Neuronal stem cell (in vitro differentiated cells): ENCODE measurements at regions not wholly inside any gene's neighbourhood (a gene's known extent, or its start where the extent isn't known, plus 50 kb on each side); places are given as distances from the start of the nearest gene placed in this dataset.
A peak's percentile ranks its signal among the peaks of the same experiment; 100 is the strongest.

Source experiments
- DNase-seq: peaks from one replicate; pipeline ENCODE4 v3.0.0-alpha.2; 2013; ENCODE audit warnings: low spot score
- H2AFZ ChIP-seq: one replicate; pipeline ENCODE4 v1.6.1; 2013; ENCODE audit warnings: mild to moderate bottlenecking, low read length, inconsistent platforms
- H2AK5ac ChIP-seq: 2 replicates; pipeline ENCODE4 v1.6.1; 2013; ENCODE audit warnings: low read depth, mild to moderate bottlenecking, inconsistent platforms, low read length, moderate library complexity, mixed read lengths
- H2BK120ac ChIP-seq: 2 replicates; pipeline ENCODE4 v1.6.1; 2013; ENCODE audit warnings: low read depth, mild to moderate bottlenecking, inconsistent platforms, low read length, moderate library complexity, mixed read lengths
- H2BK12ac ChIP-seq: one replicate; pipeline ENCODE4 v1.6.1; 2013; ENCODE audit warnings: low read length, inconsistent platforms
- H2BK15ac ChIP-seq: 2 replicates; pipeline ENCODE4 v1.6.1; 2013; ENCODE audit warnings: mild to moderate bottlenecking, low read length, inconsistent platforms, mixed read lengths
- H2BK5ac ChIP-seq: one replicate; pipeline ENCODE4 v1.6.1; 2013; ENCODE audit warnings: inconsistent platforms, mild to moderate bottlenecking, low read length, moderate library complexity
- H3K14ac ChIP-seq: one replicate; pipeline ENCODE4 v1.6.1; 2013; ENCODE audit warnings: low read length, inconsistent platforms
- H3K18ac ChIP-seq: 2 replicates; pipeline ENCODE4 v1.6.1; 2013; ENCODE audit warnings: low read length, inconsistent platforms
- H3K23ac ChIP-seq: 2 replicates; pipeline ENCODE4 v1.6.1; 2013; ENCODE audit warnings: low read depth, mild to moderate bottlenecking, mixed read lengths, low read length, inconsistent platforms; ENCODE audit not compliant: poor library complexity
- H3K27ac ChIP-seq: replicated peaks from 3 replicates; pipeline ENCODE4 v1.5.1; 2013; ENCODE audit warnings: low read length, inconsistent platforms
- H3K27me3 ChIP-seq, 3 experiments: 2 replicates each; pipeline ENCODE4 v1.6.1; 2013; ENCODE audit warnings: low read length in 3 of 3, mild to moderate bottlenecking in 2 of 3, inconsistent platforms in 1 of 3, low read depth in 1 of 3, mixed read lengths in 1 of 3, moderate library complexity in 1 of 3; ENCODE audit not compliant: control insufficient read depth in 3 of 3, insufficient read depth in 3 of 3
- H3K36me3 ChIP-seq, 2 donors: replicated peaks in 1 of 2; 2 replicates each; pipeline ENCODE4 v1.6.1; 2013; ENCODE audit warnings: low read length in 2 of 2; ENCODE audit not compliant: control insufficient read depth in 2 of 2, insufficient read depth in 2 of 2
- H3K4ac ChIP-seq: 2 replicates; pipeline ENCODE4 v1.6.1; 2013; ENCODE audit warnings: inconsistent platforms, mild to moderate bottlenecking, low read length, moderate library complexity
- H3K4me1 ChIP-seq, 2 donors: 1 replicate in 1 of 2; 2 replicates in 1 of 2; pipeline ENCODE4 v1.6.1; 2013; ENCODE audit warnings: low read length in 2 of 2, low read depth in 1 of 2; ENCODE audit not compliant: control insufficient read depth in 2 of 2, insufficient read depth in 1 of 2
- H3K4me2 ChIP-seq: one replicate; pipeline ENCODE4 v1.6.1; 2013; ENCODE audit warnings: mild to moderate bottlenecking, low read length, inconsistent platforms; ENCODE audit not compliant: insufficient read depth, poor library complexity, severe bottlenecking
- H3K4me3 ChIP-seq, 2 donors: 2 replicates each; pipeline ENCODE4 v1.5.1; 2013; ENCODE audit warnings: low read length in 2 of 2, mild to moderate bottlenecking in 2 of 2, inconsistent platforms in 1 of 2, moderate library complexity in 1 of 2
- H3K79me1 ChIP-seq: one replicate; pipeline ENCODE4 v1.6.1; 2013; ENCODE audit warnings: low read depth, mild to moderate bottlenecking, inconsistent platforms, low read length, moderate library complexity
- H3K9ac ChIP-seq: one replicate; pipeline ENCODE4 v1.6.1; 2013; ENCODE audit warnings: mild to moderate bottlenecking, low read depth, low read length, inconsistent platforms; ENCODE audit not compliant: poor library complexity
- H3K9me3 ChIP-seq, 2 donors: replicated peaks in 1 of 2; 2 replicates each; pipeline versions ENCODE3 to v1.6.1; 2013; ENCODE audit warnings: low read length in 2 of 2, mild to moderate bottlenecking in 2 of 2, inconsistent platforms in 1 of 2, low read depth in 1 of 2, mixed read lengths in 1 of 2, moderate library complexity in 1 of 2; ENCODE audit not compliant: control insufficient read depth in 2 of 2, insufficient read depth in 1 of 2
- H4K8ac ChIP-seq: one replicate; pipeline ENCODE4 v1.6.1; 2013; ENCODE audit warnings: low read depth, mild to moderate bottlenecking, inconsistent platforms, low read length, moderate library complexity
- H4K91ac ChIP-seq: one replicate; pipeline ENCODE4 v1.6.1; 2013; ENCODE audit warnings: low read length, low read depth, mild to moderate bottlenecking, inconsistent platforms; ENCODE audit not compliant: poor library complexity
- WGBS, 2 donors: extraction: QIAGEN DNeasy Blood & Tissue Kit; methylation state at CpG; one replicate each; pipeline ENCODE4 v1.1.7; 2013; ENCODE audit warnings: missing lambda C conversion rate in 2 of 2, mixed read lengths in 1 of 2; ENCODE audit not compliant: insufficient read length in 2 of 2, insufficient replicate concordance in 1 of 2; ENCODE audit errors: extremely low coverage in 2 of 2; 5-methylcytosine and 5-hydroxymethylcytosine counted together

GRCh38 chr13:29702912-29703351 is 107.4 kb upstream of the SLC7A1 start:
- peaks cover 0 to 2% of the 10 kb centered on the region in 2 donors for H3K4me1 ChIP-seq
- H2BK120ac ChIP-seq: no peak overlapping the region
- H2AFZ ChIP-seq: peak overlapping the region; percentile 70
- H3K4me2 ChIP-seq: no peak overlapping the region
- H2AK5ac ChIP-seq: no peak overlapping the region
- no peak overlapping the region for H3K4me3 ChIP-seq
- H3K27ac ChIP-seq: no peak overlapping the region
- peaks cover 0 to 2% (median 0%) of the 10 kb centered on the region in 3 experiments for H3K27me3 ChIP-seq
- peaks cover 0 to 4% of the 10 kb centered on the region in 2 donors for H3K9me3 ChIP-seq
- H2BK12ac ChIP-seq: no peak overlapping the region
- H3K18ac ChIP-seq: no peak overlapping the region
- no peaks in the 10 kb centered on the region for H3K36me3 ChIP-seq
- H3K4ac ChIP-seq: no peak overlapping the region
- H4K91ac ChIP-seq: no peak overlapping the region
- H4K8ac ChIP-seq: no peak overlapping the region
- no peak overlapping the region for H2BK5ac ChIP-seq
- H3K14ac ChIP-seq: no peak overlapping the region
- WGBS, 2 donors: no CpG with 5 or more reads among the region's 13 CpGs
- H3K9ac ChIP-seq: no peak overlapping the region
- DNase-seq: no peak
- no peaks in the 10 kb centered on the region for H3K79me1 ChIP-seq
- H2BK15ac ChIP-seq: no peak overlapping the region
- H3K23ac ChIP-seq: no peak overlapping the region

GRCh38 chr13:29698106-29698505 is 102.6 kb upstream of the SLC7A1 start:
- Histone ChIP-seq H3K23ac (no peak overlapping the region), H3K4ac (no peak overlapping the region), H2AFZ (no peak overlapping the region), H2BK12ac (no peak overlapping the region), H3K36me3 (no peaks in the 10 kb centered on the region), H3K27me3 (no peaks in the 10 kb centered on the region), H3K4me1 (peaks cover 0 to 4% of the 10 kb centered on the region in 2 donors), H2BK120ac (no peak overlapping the region), H3K4me3 (no peak overlapping the region), H3K14ac (no peak overlapping the region), H4K8ac (no peak overlapping the region), H2BK15ac (no peak overlapping the region), H3K18ac (no peak overlapping the region), H3K9me3 (no peaks in the 10 kb centered on the region), H3K79me1 (no peaks in the 10 kb centered on the region), H3K9ac (no peak overlapping the region), H3K4me2 (no peak overlapping the region), H2AK5ac (no peak overlapping the region), H3K27ac (no peak overlapping the region), H4K91ac (no peak overlapping the region), H2BK5ac (no peak overlapping the region)
- WGBS, 2 donors: no CpG with 5 or more reads among the region's 3 CpGs
- DNase-seq: no peak

- Histone ChIP-seq H3K23ac (no peak overlapping the region), H3K4ac (no peak overlapping the region), H2BK12ac (no peak overlapping the region), H2BK5ac (no peak overlapping the region), H4K8ac (no peak overlapping the region), H2AK5ac (no peak overlapping the region), H3K4me1 (peaks cover 0 to 2% of the 10 kb centered on the region in 2 donors), H3K4me3 (no peak overlapping the region), H2BK120ac (no peak overlapping the region), H3K4me2 (no peak overlapping the region), H3K27me3 (no peaks in the 10 kb centered on the region), H3K9ac (no peak overlapping the region), H3K9me3 (no peaks in the 10 kb centered on the region), H2AFZ (no peak overlapping the region), H2BK15ac (no peak overlapping the region), H3K79me1 (no peaks in the 10 kb centered on the region), H3K27ac (no peak overlapping the region), H3K36me3 (no peaks in the 10 kb centered on the region), H3K14ac (no peak overlapping the region), H4K91ac (no peak overlapping the region), H3K18ac (no peak overlapping the region)
- DNase-seq: no peak
Measured at GRCh38 chr13:29696606-29697005, 101.1 kb upstream of the SLC7A1 start.

DNA sequence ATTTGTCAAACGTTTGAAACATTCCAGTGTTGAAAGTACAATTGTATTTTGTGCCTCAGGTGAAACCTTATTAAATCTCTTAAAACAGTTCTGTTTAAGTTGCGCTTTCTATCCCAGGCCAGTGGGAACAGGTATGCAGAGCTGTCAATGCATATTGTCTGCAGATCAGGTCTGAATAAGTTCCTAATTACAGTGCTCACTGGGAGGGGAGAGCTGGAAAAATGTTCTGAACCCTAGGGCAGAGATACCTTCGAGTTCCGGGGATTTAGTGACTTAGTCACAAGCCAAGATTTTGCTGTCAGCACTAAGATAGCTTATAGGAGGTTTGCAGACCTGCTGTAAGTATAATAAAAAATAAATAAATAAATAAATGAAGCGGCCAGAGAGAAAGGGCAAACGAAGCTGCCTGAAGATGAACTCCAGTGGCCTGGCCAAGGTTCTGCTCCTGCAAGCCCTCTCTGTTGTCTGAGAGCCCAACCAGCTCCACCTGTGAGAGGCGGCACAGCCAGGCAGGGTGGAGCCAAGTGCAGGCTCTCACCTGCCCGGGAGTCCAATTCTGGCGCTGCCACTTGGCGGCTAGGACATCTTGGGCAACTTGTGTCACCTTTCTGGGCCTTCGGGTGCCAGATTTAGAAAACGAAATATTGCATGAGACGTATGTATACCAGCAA is 97.9 kb upstream of the SLC7A1 start:
- no peak overlapping the region for H2BK120ac ChIP-seq
- H4K91ac ChIP-seq: no peak overlapping the region
- no peak overlapping the region for H2BK15ac ChIP-seq
- H3K14ac ChIP-seq: no peak overlapping the region
- H4K8ac ChIP-seq: peak overlapping the region; percentile 88
- no CpG with 5 or more reads among the region's 13 CpGs for WGBS, 2 donors
- H3K9me3 ChIP-seq: no peaks in the 10 kb centered on the region
- no peak overlapping the region for H2AK5ac ChIP-seq
- H3K23ac ChIP-seq: no peak overlapping the region
- no peaks in the 10 kb centered on the region for H3K27me3 ChIP-seq
- no peak overlapping the region for H3K27ac ChIP-seq
- no peak overlapping the region for H3K4me2 ChIP-seq
- no peak overlapping the region for H3K9ac ChIP-seq
- no peaks in the 10 kb centered on the region for H3K79me1 ChIP-seq
- H2AFZ ChIP-seq: no peak overlapping the region
- no peak overlapping the region for H3K18ac ChIP-seq
- no peak overlapping the region for H3K4me3 ChIP-seq
- H3K4ac ChIP-seq: no peak overlapping the region
- no peaks in the 10 kb centered on the region for H3K36me3 ChIP-seq
- DNase-seq: no peak
- H3K4me1 ChIP-seq: peaks cover 0 to 2% of the 10 kb centered on the region in 2 donors
- H2BK12ac ChIP-seq: no peak overlapping the region
- no peak overlapping the region for H2BK5ac ChIP-seq
